ENCODE measurements at regions not wholly inside any gene's neighbourhood (a gene's known extent, or its start where the extent isn't known, plus 50 kb on each side); places are given as distances from the start of the nearest gene placed in this dataset.

- no peak for TF ChIP-seq CTCF (IDR thresholded peaks at IDR 0.05; ENCODE audit: low read depth, low read length)
- TF ChIP-seq EZH2phosphoT487 (IDR thresholded peaks at IDR 0.05; ENCODE audit: low read depth) = no peak
Measured at GRCh38 chr10:83205861-83206260, 933.4 kb upstream of the GHITM start.
